GM19238 (cell line): ENCODE measurements at regions not wholly inside any gene's neighbourhood (a gene's known extent, or its start where the extent isn't known, plus 50 kb on each side); places are given as distances from the start of the nearest gene placed in this dataset.
"Not testable (repeated sequence)": the region's sequence is repeated elsewhere in the genome, so short reads cannot be mapped to it uniquely, and the experiment has no call there.

Experiments used
- DNase-seq: peaks from one replicate; pipeline ENCODE4 v3.0.0; 2011; ENCODE audit warnings: low spot score; ENCODE audit not compliant: insufficient read length

GRCh38 chr15:69858456-69858855 is 239.3 kb downstream of the TLE3 start:
- DNase-seq = no peak

GRCh38 chr15:69859866-69860265 is 237.9 kb downstream of the TLE3 start:
- DNase-seq = no peak

GRCh38 chr15:69860321-69860720 is 237.4 kb downstream of the TLE3 start:
- DNase-seq = no peak

GRCh38 chr15:69860921-69861320 is 236.8 kb downstream of the TLE3 start:
- no peak for DNase-seq

DNA sequence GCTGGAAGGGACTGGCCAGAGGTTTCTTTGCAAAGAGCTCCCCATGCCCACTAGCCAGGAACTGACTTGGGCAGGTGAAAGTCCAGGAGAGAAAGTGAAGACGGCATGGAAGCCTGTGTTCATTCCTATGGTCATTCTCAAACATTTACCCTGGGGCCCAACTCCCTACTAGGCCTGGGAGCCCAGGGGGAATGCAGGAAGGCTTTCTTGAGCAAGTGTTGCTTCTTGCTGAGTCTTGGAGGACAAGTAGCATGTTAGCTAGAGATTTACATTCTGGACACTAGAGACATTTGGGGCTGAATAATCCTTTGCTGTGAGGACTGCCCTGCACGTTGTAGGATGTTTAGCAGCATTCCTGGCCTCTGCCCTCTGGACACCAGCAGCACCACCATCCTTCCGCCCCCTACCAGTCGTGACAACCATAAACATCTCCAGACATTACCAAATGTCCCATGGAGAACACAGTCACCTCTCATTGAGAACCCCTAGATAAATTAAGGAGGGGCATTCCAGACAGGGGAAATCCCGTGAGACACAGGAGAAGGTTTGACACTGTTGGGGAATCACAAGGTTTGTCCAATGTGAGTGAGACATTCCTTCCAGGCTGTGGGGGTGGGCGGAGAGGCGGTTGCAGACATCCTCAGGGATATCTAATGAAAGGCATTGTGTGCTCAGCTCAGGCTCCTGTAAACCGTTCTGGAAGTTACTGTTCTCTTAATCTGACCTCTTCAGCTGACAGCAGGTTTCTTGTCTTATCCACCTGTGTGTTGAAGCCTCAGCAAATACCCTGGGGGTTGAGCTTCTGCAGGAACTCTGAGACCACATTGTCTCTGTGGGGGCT is 236.2 kb downstream of the TLE3 start:
- DNase-seq = no peak

- no peak for DNase-seq
Observed at GRCh38 chr15:69862540-69862939, 235.2 kb downstream of the TLE3 start.

DNA sequence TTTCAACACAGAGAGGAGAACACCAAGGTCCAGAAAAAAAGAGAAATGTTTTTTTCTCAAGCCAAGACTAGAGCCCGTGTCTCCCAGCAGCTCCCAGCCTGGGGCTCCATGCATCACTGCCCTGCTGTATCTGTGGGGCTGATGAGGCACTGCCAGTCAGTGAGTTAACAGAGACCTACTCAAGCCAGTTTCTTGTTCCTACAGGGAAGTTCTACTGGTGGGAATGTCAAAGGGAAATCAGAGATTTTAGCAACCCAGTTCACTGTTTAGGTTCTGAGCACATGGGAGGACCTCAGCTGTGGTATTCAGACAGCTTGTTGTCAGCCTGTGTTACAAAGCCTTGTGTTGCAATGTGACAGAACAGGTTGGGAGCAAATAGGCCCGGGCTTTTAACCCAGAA is 234.3 kb downstream of the TLE3 start:
- DNase-seq = no peak

- no peak for DNase-seq
Observed at GRCh38 chr15:69865369-69865768, 232.3 kb downstream of the TLE3 start.

DNA sequence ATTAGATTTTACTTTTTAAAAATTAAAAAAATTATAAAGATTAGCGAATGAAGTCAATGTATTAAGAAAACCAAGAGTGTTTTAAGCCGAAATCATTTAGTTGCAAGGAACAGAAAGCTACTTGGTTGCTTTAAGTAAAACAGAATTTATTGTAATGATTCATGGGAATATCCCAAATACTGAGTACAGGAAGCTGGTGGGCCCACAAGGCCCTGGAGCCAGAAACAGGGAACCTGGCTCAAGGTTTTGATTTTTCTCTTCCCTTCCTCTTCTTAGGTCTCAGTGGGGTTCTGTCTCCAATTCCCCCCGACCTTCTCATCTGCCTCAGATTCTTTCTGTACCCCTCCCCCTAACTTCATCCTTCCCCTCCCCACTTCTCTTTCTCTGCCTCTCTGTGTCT is 229.0 kb downstream of the TLE3 start:
- no peak for DNase-seq

GRCh38 chr15:69869291-69869690 is 228.4 kb downstream of the TLE3 start:
- DNase-seq = no peak

GRCh38 chr15:69869881-69870505 is 227.7 kb downstream of the TLE3 start:
- no peak for DNase-seq

DNA sequence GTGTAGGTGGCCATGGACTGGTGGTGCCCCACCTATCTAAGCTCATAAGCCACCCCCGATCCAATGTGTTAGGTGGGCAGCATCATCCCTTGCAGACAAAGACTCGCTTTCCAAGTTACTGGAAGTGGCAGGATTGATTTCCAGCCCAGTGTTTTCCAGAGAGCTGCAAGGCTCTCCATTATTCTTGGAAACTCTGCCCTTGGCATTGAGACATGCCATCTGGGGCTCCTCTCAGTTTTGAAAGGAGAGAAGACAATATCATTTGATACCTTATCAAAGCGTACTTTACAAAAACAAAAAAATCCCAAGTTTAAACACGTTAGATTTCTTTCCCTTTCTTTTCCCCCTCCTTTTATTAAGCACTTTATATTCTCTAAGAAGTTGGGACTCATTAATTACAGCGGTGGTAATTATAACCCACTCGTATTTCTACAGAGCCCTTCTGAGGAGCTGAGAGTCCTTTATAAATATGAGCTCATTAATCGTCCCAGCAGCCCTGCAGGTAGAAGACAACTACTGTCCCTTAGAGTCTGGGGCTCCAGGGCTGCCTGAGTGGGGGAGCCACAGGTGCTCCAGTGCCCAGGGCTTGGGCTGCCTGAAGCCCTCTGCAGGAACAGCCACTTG is 226.1 kb downstream of the TLE3 start:
- no peak for DNase-seq

DNA sequence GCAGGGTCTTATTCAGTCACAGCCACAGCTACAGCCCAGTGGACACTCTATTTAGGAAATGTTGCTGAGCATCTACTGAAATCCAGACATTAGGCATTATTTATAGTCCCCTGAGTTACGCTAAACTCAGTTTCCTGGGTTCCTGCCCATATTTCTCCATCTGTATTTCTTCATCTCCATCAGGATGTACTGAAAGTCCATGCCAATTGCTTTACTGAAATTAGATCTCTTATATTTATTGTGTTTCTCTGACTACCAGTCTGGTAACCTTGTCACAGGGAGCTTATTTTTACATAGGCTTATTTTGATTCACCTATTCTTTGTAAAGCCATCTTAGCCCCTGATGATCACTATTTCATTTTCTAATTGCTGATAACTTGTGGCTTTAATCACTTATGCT is 223.9 kb downstream of the TLE3 start:
- no peak for DNase-seq

DNA sequence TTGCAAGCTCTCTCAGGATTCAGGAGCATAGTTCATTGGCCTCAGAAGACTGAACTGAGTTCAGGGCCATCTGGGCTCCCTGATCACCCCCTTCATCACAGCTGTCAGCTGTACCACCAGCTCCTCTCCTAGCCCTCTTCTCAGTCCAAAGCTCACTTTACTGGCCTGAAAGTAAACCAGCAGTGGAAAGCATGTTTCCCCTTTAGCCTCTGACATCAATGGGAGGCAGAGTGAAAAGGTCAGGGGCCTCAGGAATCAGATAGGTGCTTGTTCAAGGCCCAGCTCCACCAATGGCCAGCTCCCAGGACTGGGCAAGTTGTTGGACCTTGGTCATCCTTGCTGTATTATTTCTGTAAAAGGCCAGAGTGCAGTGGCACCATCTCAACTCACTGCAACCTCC is 223.4 kb downstream of the TLE3 start:
- no peak for DNase-seq

DNA sequence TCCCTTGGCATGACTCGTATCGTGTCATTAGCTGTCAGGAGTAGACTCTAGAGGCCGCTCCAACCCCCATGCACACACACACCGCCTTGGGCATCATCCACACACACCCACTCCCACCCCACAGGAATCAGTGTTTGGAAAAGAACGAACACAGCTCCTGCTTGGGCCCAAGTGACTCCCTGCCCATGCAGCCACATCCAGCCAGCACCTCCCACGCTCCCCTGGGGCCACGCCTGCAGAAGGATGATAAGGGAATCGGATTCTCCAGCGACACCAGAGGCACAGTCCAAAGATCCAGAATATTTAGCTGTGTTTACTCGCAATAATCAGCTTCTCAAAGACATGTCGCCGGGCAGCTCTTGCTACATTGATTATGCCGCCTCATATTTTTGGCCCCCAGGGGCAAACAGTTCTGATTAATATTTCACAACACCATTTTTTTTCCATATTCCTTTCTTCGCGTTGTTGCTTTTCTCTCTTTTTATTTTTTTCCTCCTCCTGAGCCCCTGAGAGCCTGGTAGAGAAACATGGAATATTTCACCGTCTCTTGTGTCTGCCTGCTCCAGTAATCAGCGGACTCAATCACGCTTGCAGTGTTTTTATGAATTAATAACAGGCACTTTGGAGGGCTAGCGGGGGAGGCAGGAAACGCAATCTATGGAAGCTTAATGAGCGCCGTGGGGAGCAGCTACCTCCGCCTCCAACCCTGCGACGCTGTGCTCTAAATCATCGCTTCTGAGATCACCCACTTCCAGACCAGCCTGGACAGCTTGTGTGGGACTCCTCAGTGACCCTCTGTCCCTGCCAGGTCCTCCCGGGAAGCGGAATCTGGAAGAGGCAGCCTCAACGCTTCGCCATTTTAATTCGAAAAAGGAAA is 221.4 kb downstream of the TLE3 start:
- DNase-seq = no peak

DNA sequence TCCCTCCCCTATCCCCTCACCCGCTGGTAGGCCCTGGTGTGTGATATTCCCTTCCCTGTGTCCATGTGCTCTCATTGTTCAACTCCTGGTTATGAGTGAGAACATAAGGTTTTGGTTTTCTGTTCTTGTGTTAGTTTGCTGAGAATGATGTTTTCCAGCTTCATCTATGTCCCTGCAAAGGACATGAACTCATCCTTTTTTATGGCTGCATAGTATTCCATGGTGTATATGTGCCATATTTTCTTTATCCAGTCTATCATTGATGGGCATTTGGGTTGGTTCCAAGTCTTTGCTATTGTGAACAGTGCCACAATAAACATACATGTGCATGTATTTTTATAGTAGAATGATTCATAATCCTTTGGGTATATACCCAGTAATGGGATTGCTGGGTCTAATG is 217.8 kb downstream of the TLE3 start:
- DNase-seq = not testable (repeated sequence)

DNA sequence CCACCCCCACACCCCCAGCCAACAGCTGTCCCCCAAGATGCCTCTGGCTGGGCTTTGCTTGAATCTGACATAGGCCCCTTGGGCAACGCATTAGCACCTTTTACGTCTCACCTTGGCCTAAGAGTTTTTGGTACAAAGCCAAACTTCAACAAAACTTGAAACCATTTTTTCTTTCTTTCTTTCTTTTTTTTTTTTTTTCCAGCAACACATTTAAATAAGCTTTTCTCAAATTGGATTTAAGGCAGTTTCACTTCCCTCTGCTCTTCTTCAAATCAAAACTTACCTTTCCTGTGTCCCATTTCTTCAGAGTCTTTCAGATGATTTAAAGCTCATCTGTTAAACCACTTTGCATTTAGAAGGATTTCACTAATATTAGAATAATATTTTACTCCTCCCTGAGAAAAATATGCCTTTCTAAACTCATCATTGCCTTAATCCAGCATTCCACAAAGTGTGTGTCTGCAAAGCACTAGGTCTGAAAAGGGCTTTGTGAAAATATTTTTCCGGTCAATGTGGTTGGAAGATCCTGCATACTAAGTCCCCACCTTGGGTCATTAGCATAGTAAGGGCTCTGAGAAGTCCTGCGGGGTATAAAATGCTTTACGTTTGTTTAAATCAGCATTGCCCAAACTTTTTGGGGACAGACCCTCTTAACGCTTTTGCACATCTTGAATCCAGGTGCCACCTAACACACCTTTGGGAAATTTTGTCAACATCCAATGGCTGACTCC is 217.0 kb downstream of the TLE3 start:
- DNase-seq = no peak

- peak; percentile 35 for DNase-seq
Observed at GRCh38 chr15:69881302-69881670, 216.4 kb downstream of the TLE3 start.

DNA sequence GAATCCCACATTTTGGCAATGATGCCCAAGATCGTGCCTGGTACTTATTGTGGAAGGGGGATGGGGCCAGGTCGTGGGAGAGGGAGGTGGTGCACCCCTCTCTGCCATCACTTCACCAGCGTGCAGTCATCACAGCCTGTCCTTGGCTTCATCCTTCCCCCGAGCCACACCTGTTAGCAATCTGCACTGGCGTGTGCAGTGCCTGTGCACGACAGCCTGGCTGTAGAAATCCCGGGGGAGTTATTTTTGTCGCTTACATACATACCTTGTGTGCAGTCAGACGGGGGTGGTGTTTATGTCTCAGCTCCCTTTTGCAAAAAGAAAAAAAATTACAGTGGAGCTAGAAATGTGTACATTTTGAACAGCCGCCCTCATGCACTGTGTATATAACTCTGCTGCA is 216.0 kb downstream of the TLE3 start:
- DNase-seq = peak; percentile 69

DNA sequence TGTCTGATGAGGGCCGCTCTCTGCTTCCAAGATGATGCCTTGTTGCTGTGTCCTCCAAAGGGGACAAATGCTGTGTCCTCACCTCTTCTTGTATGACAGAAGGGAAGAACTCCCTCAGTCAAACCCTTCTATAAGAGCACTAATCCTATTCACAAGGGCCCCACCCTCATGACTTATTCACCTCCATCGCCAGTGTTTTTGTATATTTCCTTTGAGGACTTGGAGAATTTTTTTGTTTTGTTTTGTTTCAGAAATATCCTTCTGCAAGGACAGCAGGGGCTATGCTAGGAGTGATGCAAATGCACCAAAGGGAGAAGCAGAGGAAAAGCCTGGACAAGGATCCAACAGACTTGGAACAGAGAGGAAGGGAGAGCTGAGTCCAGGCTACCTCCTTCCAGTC is 214.4 kb downstream of the TLE3 start:
- no peak for DNase-seq
